Psoas muscle (tissue), 7 donors: ENCODE measurements at regions not wholly inside any gene's neighbourhood (a gene's known extent, or its start where the extent isn't known, plus 50 kb on each side); places are given as distances from the start of the nearest gene placed in this dataset.

Experiments
- ATAC-seq, 4 donors: fragments of 200-7000 bp; cut with Tn5 transposase; one replicate each; pipeline ENCODE4 v1.9.1; 2020; ENCODE audit warnings: moderate library complexity in 3 of 4, mild to moderate bottlenecking in 2 of 4
- DNase-seq, 2 donors: peaks; one replicate each; pipeline ENCODE4 v3.0.0-alpha.2; 2020
- H3K27ac ChIP-seq: fragments of 200-600 bp; one replicate; pipeline ENCODE4 v1.8.0; 2022
- H3K27me3 ChIP-seq, 3 donors: fragments of 200-600 bp in 1 of 3; one replicate each; pipeline versions ENCODE4 v1.6.1 to v1.8.0; 2013 to 2022; ENCODE audit warnings: low read length in 2 of 3, mild to moderate bottlenecking in 2 of 3, moderate library complexity in 1 of 3; ENCODE audit not compliant: insufficient read depth in 3 of 3
- H3K36me3 ChIP-seq, 2 donors: fragments of 200-600 bp in 1 of 2; one replicate each; pipeline versions ENCODE4 v1.6.1 to v1.8.0; 2013 to 2022; ENCODE audit warnings: low read depth in 1 of 2, mild to moderate bottlenecking in 1 of 2, moderate library complexity in 1 of 2; ENCODE audit not compliant: insufficient read depth in 1 of 2
- H3K4me1 ChIP-seq: fragments of 200-600 bp; one replicate; pipeline ENCODE4 v1.8.0; 2022
- H3K4me3 ChIP-seq: fragments of 200-600 bp; one replicate; pipeline ENCODE4 v1.8.0; 2022; ENCODE audit warnings: mild to moderate bottlenecking
- H3K9me3 ChIP-seq: fragments of 200-600 bp; one replicate; pipeline ENCODE4 v1.8.0; 2022
- CTCF ChIP-seq: fragments of 200-600 bp; IDR thresholded peaks from one replicate; pipeline ENCODE4 v1.8.0; 2022; ENCODE audit warnings: antibody characterized with exemption
- WGBS, 3 donors: extraction: QIAGEN DNeasy Blood & Tissue Kit; methylation state at CpG; one replicate each; pipeline versions ENCODE4 v1.1.6 to v1.1.7; 2013; 5-methylcytosine and 5-hydroxymethylcytosine counted together
- intact Hi-C, 2 donors: fragments of 100-400 bp; cut with DNase I; formaldehyde crosslinking; loops; one replicate each; pipeline versions ENCODE4 v1.11.0 to v1.14.2; 2022
- donor health status: healthy with polysubstance abuse.
- donor health status: DM: no; HTN: no; CAD: no; lungs with moderate emphysema.
- donor health status: Bipolar disorder and iron deficiency.
- donor health status: healthy.
- donor health status: DM: yes; HTN: yes; CAD: no.
- donor health status: DM: no; HTN: no; CAD: no.
- donor health status: DM: yes; HTN: yes; CAD: no.

GRCh38 chr14:56400109-56400825 is 179.3 kb upstream of the TMEM260 start:
- no peaks in the 10 kb centered on the region for H3K36me3 ChIP-seq
- ATAC-seq, result no peak
- H3K27me3 ChIP-seq, result no peaks in the 10 kb centered on the region
- no peak for TF ChIP-seq CTCF
- WGBS, 3 donors, result 53 to 78% (median 66%) methylated on average over 3 of the region's 3 CpGs
- no peak for DNase-seq
- H3K27ac ChIP-seq, result no peak overlapping the region
- no peak overlapping the region for H3K4me3 ChIP-seq
- no peaks in the 10 kb centered on the region for H3K9me3 ChIP-seq
- no peaks in the 10 kb centered on the region for H3K4me1 ChIP-seq
- intact Hi-C loops, result no loop called here

- 6 to 8% (median 8%) methylated on average over 11 of the region's 11 CpGs for WGBS, 3 donors
These were observed 166.8 kb upstream of the TMEM260 start for GRCh38 chr14:56412468-56413434.

GRCh38 chr14:56413721-56414120 is 165.9 kb upstream of the TMEM260 start:
- intact Hi-C loops, result no loop called here
- no peaks in the 10 kb centered on the region for H3K27me3 ChIP-seq
- no peak for DNase-seq
- no peaks in the 10 kb centered on the region for H3K9me3 ChIP-seq
- 88 to 96% (median 91%) methylated on average over 3 of the region's 3 CpGs for WGBS, 3 donors
- no peaks in the 10 kb centered on the region for H3K36me3 ChIP-seq
- no peak for TF ChIP-seq CTCF
- ATAC-seq, result no peak
- H3K27ac ChIP-seq, result no peak overlapping the region
- peaks cover 6% of the 10 kb centered on the region for H3K4me1 ChIP-seq
- H3K4me3 ChIP-seq, result no peak overlapping the region

More at GRCh38 chr14:56412468-56413434, 166.8 kb upstream of the TMEM260 start:
- no peaks in the 10 kb centered on the region for H3K9me3 ChIP-seq
- intact Hi-C loops, result no loop called here
- H3K4me3 ChIP-seq, result no peak overlapping the region
- no peak for TF ChIP-seq CTCF
- DNase-seq (no peak), ATAC-seq (no peak)
- peaks cover 6% of the 10 kb centered on the region for H3K4me1 ChIP-seq
- H3K27ac ChIP-seq, result no peak overlapping the region
- no peaks in the 10 kb centered on the region for H3K27me3 ChIP-seq
- H3K36me3 ChIP-seq, result no peaks in the 10 kb centered on the region

GRCh38 chr14:56414236-56414635 is 165.4 kb upstream of the TMEM260 start:
- 90 to 94% (median 93%) methylated on average over 3 of the region's 3 CpGs for WGBS, 3 donors
- no peaks in the 10 kb centered on the region for H3K9me3 ChIP-seq
- intact Hi-C loops, result no loop called here
- H3K4me3 ChIP-seq, result no peak overlapping the region
- no peak for ATAC-seq
- no peak for TF ChIP-seq CTCF
- no peaks in the 10 kb centered on the region for H3K36me3 ChIP-seq
- H3K4me1 ChIP-seq, result peaks cover 6% of the 10 kb centered on the region
- H3K27ac ChIP-seq, result no peak overlapping the region
- no peaks in the 10 kb centered on the region for H3K27me3 ChIP-seq
- no peak for DNase-seq
